H9 (cell line): ENCODE measurements at regions not wholly inside any gene's neighbourhood (a gene's known extent, or its start where the extent isn't known, plus 50 kb on each side); places are given as distances from the start of the nearest gene placed in this dataset.

Experiments used
- DNase-seq: peaks from one replicate; pipeline ENCODE4 v3.0.0-alpha.2; 2017
- H2AFZ ChIP-seq: one replicate; pipeline ENCODE4 v1.6.1; 2013; ENCODE audit warnings: mild to moderate bottlenecking, low read length, control low read depth, moderate library complexity
- H2AK5ac ChIP-seq: 2 replicates; pipeline ENCODE4 v1.6.1; 2013; ENCODE audit warnings: low read length, control low read depth, mixed read lengths; ENCODE audit not compliant: insufficient read length
- H2BK120ac ChIP-seq: one replicate; pipeline ENCODE4 v1.6.1; 2013; ENCODE audit warnings: low read depth, mild to moderate bottlenecking, low read length, control low read depth, inconsistent platforms; ENCODE audit not compliant: poor library complexity, severe bottlenecking
- H2BK12ac ChIP-seq: 2 replicates; pipeline ENCODE4 v1.6.1; 2013; ENCODE audit warnings: low read length, control low read depth, mixed read lengths, low read depth; ENCODE audit not compliant: insufficient read length
- H2BK15ac ChIP-seq: 2 replicates; pipeline ENCODE4 v1.6.1; 2013; ENCODE audit warnings: low read depth, low read length, control low read depth
- H2BK20ac ChIP-seq: one replicate; pipeline ENCODE4 v1.6.1; 2013; ENCODE audit warnings: low read depth, mild to moderate bottlenecking, low read length, control low read depth, inconsistent platforms; ENCODE audit not compliant: poor library complexity, severe bottlenecking
- H2BK5ac ChIP-seq: 2 replicates; pipeline ENCODE4 v1.6.1; 2013; ENCODE audit warnings: low read length, control low read depth, mixed read lengths; ENCODE audit not compliant: insufficient read length
- H3K14ac ChIP-seq: 2 replicates; pipeline ENCODE4 v1.6.1; 2013; ENCODE audit warnings: low read length, control low read depth; ENCODE audit not compliant: insufficient read depth
- H3K18ac ChIP-seq: 2 replicates; pipeline ENCODE4 v1.6.1; 2013; ENCODE audit warnings: low read depth, mild to moderate bottlenecking, mixed read lengths, low read length, control low read depth; ENCODE audit not compliant: insufficient read length
- H3K23ac ChIP-seq: 2 replicates; pipeline ENCODE4 v1.6.1; 2013; ENCODE audit warnings: low read length, control low read depth, mixed read lengths, low read depth; ENCODE audit not compliant: insufficient read length
- H3K23me2 ChIP-seq: 2 replicates; pipeline ENCODE4 v1.6.1; 2013; ENCODE audit warnings: low read depth, mild to moderate bottlenecking, mixed read lengths, low read length, control low read depth; ENCODE audit not compliant: insufficient read length, poor library complexity, severe bottlenecking
- H3K27ac ChIP-seq: 2 replicates; pipeline ENCODE4 v1.5.1; 2013; ENCODE audit warnings: low read length, control low read depth, mixed read lengths, low read depth; ENCODE audit not compliant: insufficient read length
- H3K27me3 ChIP-seq: 2 replicates; pipeline ENCODE4 v1.6.1; 2013; ENCODE audit warnings: low read length, control low read depth, inconsistent platforms; ENCODE audit not compliant: insufficient read depth
- H3K4ac ChIP-seq: 2 replicates; pipeline ENCODE4 v1.6.1; 2013; ENCODE audit warnings: low read depth, mild to moderate bottlenecking, control low read depth, inconsistent platforms, low read length, moderate library complexity
- H3K4me1 ChIP-seq: 2 replicates; pipeline ENCODE4 v1.6.1; 2013; ENCODE audit warnings: low read length, control low read depth, inconsistent platforms; ENCODE audit not compliant: insufficient read depth
- H3K4me2 ChIP-seq: 2 replicates; pipeline ENCODE4 v1.6.1; 2013; ENCODE audit warnings: low read length, control low read depth, mixed read lengths; ENCODE audit not compliant: insufficient read length, insufficient read depth
- H3K56ac ChIP-seq: 2 replicates; pipeline ENCODE4 v1.6.1; 2013; ENCODE audit warnings: low read depth, mild to moderate bottlenecking, mixed read lengths, low read length, control low read depth; ENCODE audit not compliant: insufficient read length
- H3K79me1 ChIP-seq: 2 replicates; pipeline ENCODE4 v1.6.1; 2013; ENCODE audit warnings: low read depth, mild to moderate bottlenecking, moderate library complexity, low read length, control low read depth, inconsistent platforms; ENCODE audit not compliant: insufficient read depth, poor library complexity, severe bottlenecking
- H3K79me2 ChIP-seq: 2 replicates; pipeline ENCODE4 v1.6.1; 2013; ENCODE audit warnings: low read length, control low read depth, inconsistent platforms; ENCODE audit not compliant: insufficient read depth
- H3K9ac ChIP-seq: 2 replicates; pipeline ENCODE4 v1.6.1; 2013; ENCODE audit warnings: low read length, control low read depth, mixed read lengths; ENCODE audit not compliant: insufficient read length; ENCODE audit errors: extremely low read depth
- H3K9me3 ChIP-seq: one replicate; pipeline ENCODE4 v1.6.1; 2013; ENCODE audit warnings: low read depth, low read length, inconsistent platforms; ENCODE audit not compliant: control insufficient read depth
- H3T11ph ChIP-seq: one replicate; pipeline ENCODE4 v1.6.1; 2013; ENCODE audit warnings: mild to moderate bottlenecking, low read length, control low read depth, inconsistent platforms
- H4K20me1 ChIP-seq: one replicate; pipeline ENCODE4 v1.6.1; 2013; ENCODE audit not compliant: control insufficient read depth, insufficient read length, insufficient read depth
- H4K5ac ChIP-seq: 2 replicates; pipeline ENCODE4 v1.6.1; 2013; ENCODE audit warnings: low read depth, mild to moderate bottlenecking, mixed read lengths, low read length, control low read depth; ENCODE audit not compliant: insufficient read length
- H4K8ac ChIP-seq: replicated peaks from 2 replicates; pipeline ENCODE4 v1.6.1; 2013; ENCODE audit warnings: low read length, control low read depth, mixed read lengths, low read depth; ENCODE audit not compliant: insufficient read length
- H4K91ac ChIP-seq: 2 replicates; pipeline ENCODE4 v1.6.1; 2013; ENCODE audit warnings: low read depth, mild to moderate bottlenecking, moderate library complexity, mixed read lengths, low read length, control low read depth; ENCODE audit not compliant: insufficient read length
- H3K27ac Mint-ChIP-seq, 3 experiments: 2 replicates in 2 of 3; 3 replicates in 1 of 3; pipeline ENCODE4 v1.8.0; 2020 to 2021; ENCODE audit warnings: mixed read lengths in 3 of 3, mild to moderate bottlenecking in 1 of 3, moderate library complexity in 1 of 3
- H3K27me3 Mint-ChIP-seq: 2 replicates; pipeline ENCODE4 v1.8.0; 2021; ENCODE audit warnings: low read depth, mild to moderate bottlenecking, moderate library complexity, mixed read lengths
- H3K36me3 Mint-ChIP-seq, 3 experiments: 2 replicates in 2 of 3; 3 replicates in 1 of 3; pipeline ENCODE4 v1.8.0; 2020 to 2021; ENCODE audit warnings: low read depth in 3 of 3, mixed read lengths in 3 of 3; ENCODE audit not compliant: insufficient read depth in 1 of 3
- H3K4me1 Mint-ChIP-seq, 2 experiments: 2 replicates each; pipeline ENCODE4 v1.8.0; 2020; ENCODE audit warnings: mixed read lengths in 2 of 2
- H3K4me3 Mint-ChIP-seq, 2 experiments: 2 replicates in 1 of 2; 3 replicates in 1 of 2; pipeline ENCODE4 v1.8.0; 2020 to 2021; ENCODE audit warnings: mild to moderate bottlenecking in 2 of 2, mixed read lengths in 2 of 2, moderate library complexity in 1 of 2
- H3K9me3 Mint-ChIP-seq, 2 experiments: 2 replicates in 1 of 2; 3 replicates in 1 of 2; pipeline ENCODE4 v1.8.0; 2020; ENCODE audit warnings: mild to moderate bottlenecking in 2 of 2, mixed read lengths in 2 of 2, moderate library complexity in 1 of 2
- TF ChIP-seq, protein P1 (sequence below): fragments of 200-600 bp; sonication (generic); conservative IDR thresholded peaks from 3 replicates; pipeline ENCODE4 v1.8.0; 2021; ENCODE audit warnings: antibody characterized with exemption, mild to moderate bottlenecking

DNA sequence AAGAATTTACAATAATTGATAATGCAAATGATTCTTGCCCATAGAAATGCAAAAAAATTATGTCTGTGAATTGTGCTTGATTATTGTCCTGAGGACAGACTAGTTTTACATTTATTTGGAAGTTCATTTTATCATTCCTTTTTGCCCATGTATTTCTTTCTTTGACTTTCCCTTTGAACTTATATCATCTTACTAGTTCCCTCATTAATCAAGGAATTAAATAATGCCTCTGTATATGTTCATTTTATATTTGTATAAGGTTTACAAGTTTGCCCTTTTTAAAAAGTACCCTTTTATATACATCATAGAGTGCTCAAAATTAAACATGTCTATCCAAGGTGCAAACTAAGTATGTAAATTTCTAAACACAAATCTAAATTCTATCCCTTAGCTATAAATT is 501.6 kb downstream of the NTRK2 start:
- Histone ChIP-seq H3K4ac (no peak overlapping the region), H3K9ac (no peak overlapping the region), H4K8ac (no peak overlapping the region), H2AK5ac (no peak overlapping the region), H2BK20ac (no peak overlapping the region), H3K18ac (no peak overlapping the region), H2BK12ac (no peak overlapping the region), H3K79me2 (no peaks in the 10 kb centered on the region), H2BK120ac (no peak overlapping the region), H3K27ac (no peak overlapping the region), H4K20me1 (no peaks in the 10 kb centered on the region), H3K27me3 (no peaks in the 10 kb centered on the region), H3T11ph (no peak overlapping the region), H3K4me1 (peaks cover 2% of the 10 kb centered on the region; the same call in 1 of the 2 replicates), H3K79me1 (no peaks in the 10 kb centered on the region), H3K14ac (no peak overlapping the region), H4K91ac (no peak overlapping the region), H3K23ac (no peak overlapping the region), H3K56ac (no peak overlapping the region), H3K9me3 (no peaks in the 10 kb centered on the region), H3K23me2 (no peaks in the 10 kb centered on the region), H2BK15ac (no peak overlapping the region), H2AFZ (no peak overlapping the region), H3K4me2 (no peak overlapping the region), H4K5ac (no peak overlapping the region), H2BK5ac (no peak overlapping the region)
- Mint-ChIP-seq H3K36me3 (peaks cover 4 to 6% (median 5%) of the 10 kb centered on the region in 3 experiments; a peak in 6 of 7 replicates), H3K4me3 (no peak overlapping the region), H3K4me1 (peaks cover 14% of the 10 kb centered on the region in 2 experiments), H3K27me3 (no peaks in the 10 kb centered on the region; the same call in 1 of the 2 replicates), H3K27ac (no peak overlapping the region), H3K9me3 (peaks cover 6% of the 10 kb centered on the region in 2 experiments)
- no peak for DNase-seq
- TF ChIP-seq, protein P1, sequence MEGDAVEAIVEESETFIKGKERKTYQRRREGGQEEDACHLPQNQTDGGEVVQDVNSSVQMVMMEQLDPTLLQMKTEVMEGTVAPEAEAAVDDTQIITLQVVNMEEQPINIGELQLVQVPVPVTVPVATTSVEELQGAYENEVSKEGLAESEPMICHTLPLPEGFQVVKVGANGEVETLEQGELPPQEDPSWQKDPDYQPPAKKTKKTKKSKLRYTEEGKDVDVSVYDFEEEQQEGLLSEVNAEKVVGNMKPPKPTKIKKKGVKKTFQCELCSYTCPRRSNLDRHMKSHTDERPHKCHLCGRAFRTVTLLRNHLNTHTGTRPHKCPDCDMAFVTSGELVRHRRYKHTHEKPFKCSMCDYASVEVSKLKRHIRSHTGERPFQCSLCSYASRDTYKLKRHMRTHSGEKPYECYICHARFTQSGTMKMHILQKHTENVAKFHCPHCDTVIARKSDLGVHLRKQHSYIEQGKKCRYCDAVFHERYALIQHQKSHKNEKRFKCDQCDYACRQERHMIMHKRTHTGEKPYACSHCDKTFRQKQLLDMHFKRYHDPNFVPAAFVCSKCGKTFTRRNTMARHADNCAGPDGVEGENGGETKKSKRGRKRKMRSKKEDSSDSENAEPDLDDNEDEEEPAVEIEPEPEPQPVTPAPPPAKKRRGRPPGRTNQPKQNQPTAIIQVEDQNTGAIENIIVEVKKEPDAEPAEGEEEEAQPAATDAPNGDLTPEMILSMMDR, result no peak
